Esophagus (tissue), 2 donors: ENCODE measurements at regions not wholly inside any gene's neighbourhood (a gene's known extent, or its start where the extent isn't known, plus 50 kb on each side); places are given as distances from the start of the nearest gene placed in this dataset.
"Not testable (repeated sequence)": the region's sequence is repeated elsewhere in the genome, so short reads cannot be mapped to it uniquely, and the experiment has no call there.

Source experiments
- H3K27ac ChIP-seq, 2 donors: one replicate each; pipeline ENCODE4 v1.5.1; 2013; ENCODE audit warnings: low read depth in 2 of 2, mild to moderate bottlenecking in 2 of 2, inconsistent platforms in 1 of 2, low read length in 1 of 2, moderate library complexity in 1 of 2
- H3K27me3 ChIP-seq, 2 donors: one replicate each; pipeline ENCODE4 v1.6.1; 2013; ENCODE audit warnings: low read length in 2 of 2, control low read depth in 1 of 2, mild to moderate bottlenecking in 1 of 2; ENCODE audit not compliant: insufficient read depth in 2 of 2, control insufficient read depth in 1 of 2
- H3K36me3 ChIP-seq, 2 donors: one replicate each; pipeline ENCODE4 v1.6.1; 2013; ENCODE audit warnings: low read length in 1 of 2; ENCODE audit not compliant: control insufficient read depth in 2 of 2, insufficient read depth in 2 of 2
- H3K4me1 ChIP-seq, 2 donors: one replicate each; pipeline ENCODE4 v1.6.1; 2013; ENCODE audit warnings: low read length in 1 of 2; ENCODE audit not compliant: control insufficient read depth in 2 of 2, insufficient read depth in 2 of 2
- H3K4me3 ChIP-seq, 2 donors: one replicate each; pipeline ENCODE4 v1.5.1; 2013; ENCODE audit warnings: low read length in 2 of 2, mild to moderate bottlenecking in 2 of 2, low read depth in 1 of 2, moderate library complexity in 1 of 2
- H3K9me3 ChIP-seq, 2 donors: one replicate each; pipeline ENCODE4 v1.6.1; 2013; ENCODE audit warnings: mild to moderate bottlenecking in 2 of 2, low read depth in 1 of 2, low read length in 1 of 2, moderate library complexity in 1 of 2; ENCODE audit not compliant: control insufficient read depth in 2 of 2, insufficient read depth in 1 of 2
- WGBS, 2 donors: extraction: QIAGEN DNeasy Blood & Tissue Kit; methylation state at CpG; one replicate each; pipeline ENCODE4 v1.1.7; 2013; 5-methylcytosine and 5-hydroxymethylcytosine counted together
- donor health status: healthy with polysubstance abuse.
- donor health status: Bipolar disorder and iron deficiency.

DNA sequence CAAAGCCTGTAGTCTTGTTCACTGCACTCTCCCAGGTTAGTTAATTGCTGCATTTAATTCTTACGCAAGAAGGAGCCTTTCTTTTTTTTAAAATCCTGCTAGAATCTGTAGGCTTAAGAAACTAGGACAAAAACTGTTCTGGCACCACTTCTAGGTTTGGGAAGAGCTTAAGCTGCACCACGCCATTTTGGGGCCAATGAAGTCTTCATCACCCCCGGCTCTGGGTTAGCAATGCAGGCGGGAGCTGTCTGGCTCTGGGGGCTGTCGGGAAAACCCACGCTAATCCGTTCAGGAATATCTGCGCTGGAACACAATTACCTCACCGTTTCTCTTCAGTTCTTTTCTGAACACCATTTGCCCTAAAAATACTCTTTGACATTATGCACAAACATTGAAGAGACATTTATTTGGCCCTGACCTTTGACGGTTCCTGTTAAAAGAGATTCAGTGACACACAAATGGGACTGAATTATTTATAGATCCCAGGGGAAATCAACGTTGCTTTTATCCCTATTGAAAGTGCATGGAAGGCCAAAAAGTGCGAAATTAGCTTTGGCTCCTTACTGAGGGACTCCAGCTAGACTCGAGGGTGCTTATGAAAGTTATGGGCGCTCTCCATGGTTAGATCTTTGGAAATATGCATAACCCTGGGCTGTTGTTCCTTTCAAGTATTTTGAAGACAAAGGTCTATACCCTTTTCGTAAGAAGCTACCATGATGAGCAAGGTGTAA, 249.2 kb downstream of the HAPSTR1 start:
- WGBS, 2 donors = 56 to 61% methylated on average over 15 of the region's 15 CpGs
- H3K27ac ChIP-seq = no peak overlapping the region
- H3K36me3 ChIP-seq = no peaks in the 10 kb centered on the region
- no peaks in the 10 kb centered on the region for H3K9me3 ChIP-seq
- H3K4me3 ChIP-seq = no peak overlapping the region
- H3K4me1 ChIP-seq = no peaks in the 10 kb centered on the region
- H3K27me3 ChIP-seq = peaks cover 0 to 2% of the 10 kb centered on the region in 2 donors

DNA sequence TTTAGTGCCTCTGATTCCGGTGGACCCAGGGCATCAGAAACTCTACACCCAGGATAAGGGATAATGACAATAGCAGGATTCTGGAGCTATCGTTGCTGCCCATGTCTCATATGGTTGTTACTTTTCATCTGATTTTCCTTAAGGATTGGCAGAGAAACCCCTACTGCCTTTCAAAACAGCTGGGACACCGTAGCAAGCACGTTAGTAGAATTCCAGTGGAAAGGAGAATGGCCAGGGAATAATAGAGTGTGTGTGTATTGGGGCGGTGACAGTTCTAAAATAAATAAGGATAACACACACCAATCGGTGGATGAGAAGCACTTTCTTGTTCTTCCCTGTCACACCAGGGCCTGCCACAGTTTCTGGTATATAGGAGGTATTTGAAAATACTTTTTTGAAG, 251.8 kb downstream of the HAPSTR1 start:
- no peak overlapping the region for H3K27ac ChIP-seq

DNA sequence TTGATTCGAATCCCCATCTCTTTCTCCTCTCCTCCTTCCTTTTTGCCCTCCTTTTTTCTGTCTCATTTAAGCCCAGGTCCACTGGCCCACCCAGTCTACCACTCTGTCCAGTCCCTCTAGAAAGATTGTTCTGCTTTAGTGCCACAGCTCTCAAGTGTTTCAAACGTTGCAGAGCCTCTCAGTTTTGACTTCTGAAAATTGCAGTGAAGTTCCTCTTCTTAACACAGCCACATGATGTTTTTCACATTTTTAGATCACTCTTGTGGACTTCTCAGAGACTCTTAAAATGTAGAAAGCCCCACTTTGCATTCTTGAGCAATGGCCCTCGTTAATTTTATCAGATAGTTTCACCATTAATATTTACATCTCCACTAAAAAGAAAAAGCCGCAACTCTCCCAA, 253.1 kb downstream of the HAPSTR1 start:
- H3K36me3 ChIP-seq = no peaks in the 10 kb centered on the region
- H3K27me3 ChIP-seq = peaks cover 0 to 2% of the 10 kb centered on the region in 2 donors
- H3K27ac ChIP-seq = no peak overlapping the region
- no peaks in the 10 kb centered on the region for H3K9me3 ChIP-seq
- H3K4me3 ChIP-seq = no peak overlapping the region
- H3K4me1 ChIP-seq = no peaks in the 10 kb centered on the region
- 61% methylated on average over 4 of the region's 4 CpGs for WGBS, 2 donors

More for the DNA sequence above, 251.8 kb downstream of the HAPSTR1 start:
- H3K4me1 ChIP-seq = no peaks in the 10 kb centered on the region
- 29 to 45% methylated on average over 6 of the region's 6 CpGs for WGBS, 2 donors
- peaks cover 0 to 2% of the 10 kb centered on the region in 2 donors for H3K27me3 ChIP-seq
- H3K36me3 ChIP-seq = no peaks in the 10 kb centered on the region
- no peaks in the 10 kb centered on the region for H3K9me3 ChIP-seq
- H3K4me3 ChIP-seq = no peak overlapping the region

DNA sequence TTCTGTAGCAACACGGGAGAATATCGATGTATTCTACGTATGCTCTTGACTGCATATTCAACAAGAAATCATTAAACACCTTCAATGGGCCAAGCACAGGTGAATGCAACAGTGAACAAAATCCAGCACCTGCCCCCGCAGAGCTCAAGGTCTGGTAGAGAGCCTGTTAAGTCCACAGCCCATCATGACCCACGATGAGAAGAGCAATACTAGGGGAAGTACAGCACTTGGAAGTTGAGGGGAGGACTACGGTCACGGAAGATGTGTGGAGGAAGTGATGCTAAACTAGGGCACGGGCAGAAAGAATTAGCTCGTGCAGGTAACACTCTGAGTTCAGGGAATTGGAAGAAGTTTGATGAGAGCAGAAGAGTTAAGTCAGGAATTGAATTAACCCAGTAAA, 253.6 kb downstream of the HAPSTR1 start:
- WGBS, 2 donors = 68 to 78% methylated on average over 9 of the region's 9 CpGs
- Histone ChIP-seq H3K4me3 (no peak overlapping the region), H3K4me1 (no peaks in the 10 kb centered on the region), H3K9me3 (no peaks in the 10 kb centered on the region), H3K27ac (no peak overlapping the region), H3K36me3 (no peaks in the 10 kb centered on the region), H3K27me3 (peaks cover 0 to 2% of the 10 kb centered on the region in 2 donors)

DNA sequence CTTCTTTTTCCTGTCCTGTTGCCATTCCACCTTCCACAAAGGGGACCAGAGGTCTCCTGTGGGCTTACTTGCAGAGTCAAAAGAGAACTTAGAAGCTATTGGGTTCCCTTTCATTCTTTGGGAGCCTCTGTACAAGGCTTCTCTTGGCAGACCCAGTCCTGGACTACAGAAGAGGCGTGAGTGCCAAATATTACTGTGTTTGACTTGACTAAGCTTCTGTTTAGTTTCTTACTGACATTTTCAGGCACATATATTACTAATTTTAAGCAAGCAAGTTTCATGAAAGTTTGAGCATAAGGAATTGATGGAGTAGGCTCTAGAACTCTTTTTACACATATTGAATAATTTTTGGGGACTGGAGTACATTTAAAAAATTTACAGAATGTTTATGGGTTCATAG, 254.4 kb downstream of the HAPSTR1 start:
- H3K27me3 ChIP-seq = peaks cover 0 to 2% of the 10 kb centered on the region in 2 donors
- no peaks in the 10 kb centered on the region for H3K36me3 ChIP-seq
- H3K4me3 ChIP-seq = no peak overlapping the region
- no peak overlapping the region for H3K27ac ChIP-seq
- 61 to 72% methylated on average over 1 of the region's 1 CpG for WGBS, 2 donors
- no peaks in the 10 kb centered on the region for H3K9me3 ChIP-seq
- H3K4me1 ChIP-seq = no peaks in the 10 kb centered on the region

DNA sequence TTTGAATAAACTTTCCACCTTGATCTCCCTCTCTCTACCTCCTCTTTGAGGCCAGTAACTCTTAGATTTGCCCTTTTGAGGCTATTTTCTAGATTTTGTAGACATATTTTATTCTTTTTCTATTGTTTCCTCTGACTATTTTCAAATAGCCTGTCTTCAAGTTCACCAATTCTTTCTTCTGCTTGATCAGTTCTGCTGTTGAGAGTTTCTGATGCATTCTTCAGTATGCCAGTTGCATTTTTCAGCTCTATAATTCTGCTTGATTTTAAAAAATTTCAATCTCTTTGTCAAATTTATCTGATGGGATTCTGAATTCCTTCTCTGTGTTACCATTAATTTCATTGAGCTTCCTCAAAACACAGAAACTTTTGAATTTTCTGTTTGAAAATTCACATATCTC, 257.5 kb downstream of the HAPSTR1 start:
- Histone ChIP-seq H3K9me3 (peaks cover 0 to 5% of the 10 kb centered on the region in 2 donors), H3K4me3 (no peak overlapping the region), H3K27me3 (no peaks in the 10 kb centered on the region), H3K36me3 (no peaks in the 10 kb centered on the region), H3K4me1 (no peaks in the 10 kb centered on the region), H3K27ac (no peak overlapping the region)

DNA sequence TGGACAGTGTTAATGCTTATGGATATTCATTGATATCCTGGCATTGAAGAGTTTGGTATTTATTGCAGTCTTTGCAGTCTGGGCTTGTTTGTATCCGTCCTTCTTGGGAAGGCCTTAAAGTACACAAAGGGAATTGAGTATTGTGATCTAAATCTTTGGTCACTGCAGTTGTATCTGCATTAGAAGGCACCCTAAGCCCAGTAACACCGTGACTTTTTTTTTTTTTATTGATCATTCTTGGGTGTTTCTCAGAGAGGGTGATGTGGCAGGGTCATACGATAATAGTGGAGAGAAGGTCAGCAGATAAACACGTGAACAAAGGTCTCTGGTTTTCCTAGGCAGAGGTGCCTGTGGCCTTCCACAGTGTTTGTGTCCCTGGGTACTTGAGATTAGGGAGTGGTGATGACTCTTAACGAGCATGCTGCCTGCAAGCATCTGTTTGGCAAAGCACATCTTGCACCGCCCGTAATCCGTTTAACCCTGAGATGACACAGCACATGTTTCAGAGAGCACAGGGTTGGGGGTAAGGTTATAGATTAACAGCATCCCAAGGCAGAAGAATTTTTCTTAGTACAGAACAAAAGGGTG, 258.0 kb downstream of the HAPSTR1 start:
- not testable (repeated sequence) for H3K4me1 ChIP-seq, H3K36me3 ChIP-seq, H3K4me3 ChIP-seq, H3K27me3 ChIP-seq, H3K9me3 ChIP-seq, H3K27ac ChIP-seq
- WGBS, 2 donors = 75 to 87% methylated on average over 8 of the region's 8 CpGs

DNA sequence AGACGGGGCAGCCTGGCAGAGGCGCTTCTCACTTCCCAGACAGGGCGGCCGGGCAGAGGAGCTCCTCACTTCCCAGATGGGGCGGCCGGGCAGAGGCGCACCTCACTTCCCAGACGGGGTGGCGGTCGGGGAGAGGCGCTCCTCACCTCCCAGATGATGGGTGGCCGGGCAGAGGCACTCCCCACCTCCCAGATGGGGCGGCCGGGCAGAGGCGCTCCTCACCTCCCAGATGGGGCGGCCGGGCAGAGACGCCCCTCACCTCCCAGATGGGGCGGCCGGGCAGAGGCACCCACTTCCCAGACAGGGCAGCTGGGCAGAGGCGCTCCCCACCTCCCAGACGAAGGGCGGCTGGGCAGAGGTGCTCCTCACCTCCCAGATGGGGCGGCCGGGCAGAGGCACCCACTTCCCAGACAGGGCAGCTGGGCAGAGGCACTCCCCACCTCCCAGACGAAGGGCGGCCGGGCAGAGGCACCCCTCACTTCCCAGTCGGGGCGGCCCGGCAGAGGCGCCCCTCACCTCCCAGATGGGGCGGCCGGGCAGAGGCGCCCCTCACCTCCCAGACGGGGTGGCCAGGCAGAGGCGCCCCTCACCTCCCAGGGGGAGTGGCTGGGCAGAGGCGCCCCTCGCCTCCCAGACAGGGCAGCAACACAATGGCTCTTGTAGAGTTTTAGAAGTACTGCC, 258.8 kb downstream of the HAPSTR1 start:
- 95% methylated on average over 39 of the region's 39 CpGs for WGBS, 2 donors
- not testable (repeated sequence) for H3K4me1 ChIP-seq, H3K4me3 ChIP-seq, H3K27ac ChIP-seq, H3K27me3 ChIP-seq, H3K36me3 ChIP-seq, H3K9me3 ChIP-seq

DNA sequence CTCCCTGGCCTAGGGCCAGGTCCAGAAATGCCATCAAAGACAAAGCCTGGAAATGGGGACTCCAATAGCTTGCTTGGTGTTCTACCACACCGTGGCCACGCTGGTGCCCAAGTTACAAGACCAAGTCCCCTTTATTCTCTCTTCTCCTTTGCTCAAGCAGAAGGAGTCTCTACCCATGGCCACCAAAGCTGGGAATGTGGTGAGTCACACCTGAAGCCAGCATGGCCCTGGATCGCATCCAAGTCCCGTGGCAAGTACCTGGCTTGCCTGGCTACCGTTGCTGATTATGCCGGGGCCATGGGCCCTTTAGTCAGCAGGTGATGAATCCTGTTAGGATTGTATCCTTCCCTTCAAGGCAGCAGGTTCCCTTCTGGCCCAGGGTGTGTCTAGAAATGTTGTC, 260.0 kb downstream of the HAPSTR1 start:
- no peaks in the 10 kb centered on the region for H3K36me3 ChIP-seq
- no peak overlapping the region for H3K4me3 ChIP-seq
- 74 to 78% methylated on average over 6 of the region's 6 CpGs for WGBS, 2 donors
- peaks cover 0 to 5% of the 10 kb centered on the region in 2 donors for H3K9me3 ChIP-seq
- H3K4me1 ChIP-seq = no peaks in the 10 kb centered on the region
- no peaks in the 10 kb centered on the region for H3K27me3 ChIP-seq
- H3K27ac ChIP-seq = no peak overlapping the region
